Trophoblast cell (in vitro differentiated cells and primary cell): ENCODE measurements at regions not wholly inside any gene's neighbourhood (a gene's known extent, or its start where the extent isn't known, plus 50 kb on each side); places are given as distances from the start of the nearest gene placed in this dataset.

Experiments
- DNase-seq, 2 donors: peaks; one replicate each; pipeline ENCODE4 v3.0.0-alpha.2; 2016
- H2AFZ ChIP-seq: 2 replicates; pipeline ENCODE4 v1.6.1; 2013; ENCODE audit warnings: low read length, moderate library complexity, mild to moderate bottlenecking; ENCODE audit not compliant: insufficient read depth, poor library complexity
- H2AK5ac ChIP-seq: 2 replicates; pipeline ENCODE4 v1.6.1; 2013; ENCODE audit warnings: mild to moderate bottlenecking, low read length
- H2BK120ac ChIP-seq: 2 replicates; pipeline ENCODE4 v1.6.1; 2013; ENCODE audit warnings: low read length, mild to moderate bottlenecking, moderate library complexity; ENCODE audit not compliant: insufficient read depth, poor library complexity
- H2BK12ac ChIP-seq: 2 replicates; pipeline ENCODE4 v1.6.1; 2013; ENCODE audit warnings: mild to moderate bottlenecking, low read length, moderate library complexity
- H2BK5ac ChIP-seq: 2 replicates; pipeline ENCODE4 v1.6.1; 2013; ENCODE audit warnings: low read length, low read depth, moderate library complexity, mild to moderate bottlenecking; ENCODE audit not compliant: poor library complexity
- H3K14ac ChIP-seq: 2 replicates; pipeline ENCODE4 v1.6.1; 2013; ENCODE audit warnings: mild to moderate bottlenecking, low read length
- H3K18ac ChIP-seq: 2 replicates; pipeline ENCODE4 v1.6.1; 2013; ENCODE audit warnings: mild to moderate bottlenecking, low read length
- H3K23ac ChIP-seq: 2 replicates; pipeline ENCODE4 v1.6.1; 2013; ENCODE audit warnings: low read length
- H3K27ac ChIP-seq: 2 replicates; pipeline ENCODE4 v1.5.1; 2013; ENCODE audit warnings: low read depth, mild to moderate bottlenecking, inconsistent platforms, low read length, moderate library complexity
- H3K27me3 ChIP-seq: 2 replicates; pipeline ENCODE4 v1.6.1; 2013; ENCODE audit warnings: inconsistent platforms, mild to moderate bottlenecking, low read length, moderate library complexity; ENCODE audit not compliant: insufficient read depth
- H3K36me3 ChIP-seq, 2 experiments: 1 replicate in 1 of 2; 2 replicates in 1 of 2; pipeline ENCODE4 v1.6.1; 2013; ENCODE audit warnings: low read length in 2 of 2, mild to moderate bottlenecking in 2 of 2, moderate library complexity in 1 of 2; ENCODE audit not compliant: insufficient read depth in 2 of 2, control insufficient read depth in 1 of 2
- H3K4ac ChIP-seq: 2 replicates; pipeline ENCODE4 v1.6.1; 2013; ENCODE audit warnings: low read depth, mild to moderate bottlenecking, low read length, moderate library complexity
- H3K4me1 ChIP-seq, 2 experiments: 1 replicate in 1 of 2; 2 replicates in 1 of 2; pipeline ENCODE4 v1.6.1; 2013; ENCODE audit warnings: low read length in 2 of 2, mild to moderate bottlenecking in 2 of 2, moderate library complexity in 1 of 2; ENCODE audit not compliant: insufficient read depth in 2 of 2, control insufficient read depth in 1 of 2
- H3K4me2 ChIP-seq: 2 replicates; pipeline ENCODE4 v1.6.1; 2013; ENCODE audit warnings: inconsistent platforms, mild to moderate bottlenecking, low read length, moderate library complexity
- H3K4me3 ChIP-seq: 2 replicates; pipeline ENCODE4 v1.5.1; 2013; ENCODE audit warnings: mild to moderate bottlenecking, low read depth, low read length, inconsistent platforms
- H3K79me1 ChIP-seq: one replicate; pipeline ENCODE4 v1.6.1; 2013; ENCODE audit warnings: low read length
- H3K79me2 ChIP-seq: 2 replicates; pipeline ENCODE4 v1.6.1; 2013; ENCODE audit warnings: low read length, mild to moderate bottlenecking; ENCODE audit not compliant: control insufficient read depth, insufficient read depth, poor library complexity
- H3K9ac ChIP-seq: 2 replicates; pipeline ENCODE4 v1.6.1; 2013; ENCODE audit warnings: mild to moderate bottlenecking, low read length
- H3K9me3 ChIP-seq: 2 replicates; pipeline ENCODE4 v1.6.1; 2013; ENCODE audit warnings: low read depth, mild to moderate bottlenecking, control low read depth, inconsistent platforms, low read length; ENCODE audit not compliant: insufficient read depth
- H4K12ac ChIP-seq: 2 replicates; pipeline ENCODE4 v1.6.1; 2013; ENCODE audit warnings: low read depth, mild to moderate bottlenecking, low read length, moderate library complexity
- H4K8ac ChIP-seq: 2 replicates; pipeline ENCODE4 v1.6.1; 2013; ENCODE audit warnings: low read depth, mild to moderate bottlenecking, low read length, moderate library complexity
- H4K91ac ChIP-seq: one replicate; pipeline ENCODE4 v1.6.1; 2013; ENCODE audit warnings: low read depth, mild to moderate bottlenecking, low read length, moderate library complexity
- WGBS: extraction: QIAGEN DNeasy Blood & Tissue Kit; methylation state at CpG from one replicate; pipeline ENCODE4 v1.1.7; 2013; ENCODE audit warnings: missing lambda C conversion rate; ENCODE audit not compliant: insufficient read length, insufficient coverage; ENCODE audit errors: extremely low coverage; 5-methylcytosine and 5-hydroxymethylcytosine counted together

DNA sequence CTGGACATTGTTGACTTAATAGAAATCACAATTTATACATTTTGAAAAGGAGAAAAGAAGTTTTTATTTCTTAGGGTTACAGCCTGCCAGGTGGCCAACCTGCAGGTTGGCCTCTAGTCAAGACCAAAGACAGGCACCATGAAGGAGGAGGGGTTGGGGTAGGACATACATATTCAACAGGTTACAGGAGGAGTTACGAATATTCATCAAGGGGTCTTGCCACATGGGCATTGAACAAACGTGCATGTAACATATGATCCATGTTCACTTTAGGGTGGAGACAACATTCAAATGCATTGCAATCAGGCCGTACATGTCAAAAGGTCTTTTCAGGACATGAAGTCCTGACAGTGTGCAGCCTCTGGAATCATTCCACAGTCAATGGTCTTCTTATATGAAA is 246.2 kb upstream of the AKR1E2 start:
- Histone ChIP-seq H3K9me3 (peaks cover 5% of the 10 kb centered on the region), H3K36me3 (no peaks in the 10 kb centered on the region), H2BK12ac (no peak overlapping the region), H3K79me1 (no peaks in the 10 kb centered on the region), H3K79me2 (no peaks in the 10 kb centered on the region), H3K18ac (no peak overlapping the region), H2BK5ac (no peak overlapping the region), H2AK5ac (no peak overlapping the region), H3K4me3 (no peak overlapping the region), H3K4me2 (no peak overlapping the region), H3K27me3 (no peaks in the 10 kb centered on the region), H3K23ac (no peak overlapping the region), H2BK120ac (no peak overlapping the region), H3K9ac (no peak overlapping the region), H4K12ac (no peak overlapping the region), H4K8ac (no peak overlapping the region), H3K4ac (no peak overlapping the region), H2AFZ (no peak overlapping the region), H3K14ac (no peak overlapping the region), H3K27ac (no peak overlapping the region), H4K91ac (no peak overlapping the region), H3K4me1 (no peaks in the 10 kb centered on the region)
- no peak for DNase-seq
- WGBS, result no CpG with 5 or more reads among the region's 3 CpGs

DNA sequence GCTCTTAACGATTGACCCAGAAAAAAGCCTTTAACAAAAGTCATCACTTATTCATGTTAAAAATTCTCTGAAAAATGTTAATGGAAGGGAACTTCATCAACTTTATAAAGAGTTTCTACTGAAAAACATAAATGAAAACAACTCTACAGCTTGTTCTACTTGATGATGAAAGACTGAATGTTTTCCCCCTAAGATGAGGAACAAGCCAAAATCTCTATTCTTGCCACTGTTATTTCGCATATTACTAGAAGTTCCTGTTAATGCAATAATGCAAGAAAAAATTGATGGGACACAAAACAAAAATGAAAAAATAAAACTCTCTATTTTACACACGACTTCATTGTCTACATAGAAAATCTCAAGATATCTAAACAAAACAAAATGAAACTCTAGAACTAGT is 249.8 kb upstream of the AKR1E2 start:
- no peaks in the 10 kb centered on the region for H3K27me3 ChIP-seq

DNA sequence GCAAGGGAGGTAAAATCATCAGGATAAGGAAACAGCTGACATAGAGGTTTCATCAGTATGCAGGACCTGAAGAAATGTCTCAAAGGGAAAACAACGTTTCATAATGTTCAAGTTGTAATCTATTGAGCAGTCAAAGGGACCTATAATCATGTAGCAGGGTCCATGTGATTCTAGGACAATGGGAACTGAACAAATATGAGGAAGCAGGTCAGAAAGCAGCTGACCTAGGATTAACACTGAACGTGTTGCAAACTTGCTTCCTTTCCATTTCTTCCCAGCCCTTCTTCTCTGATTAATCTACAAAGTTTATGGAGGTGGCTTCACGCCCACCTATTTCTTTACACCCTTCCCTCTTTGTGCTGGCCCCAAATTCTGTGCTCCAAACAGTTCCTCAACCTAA is 256.9 kb upstream of the AKR1E2 start:
- Histone ChIP-seq H3K14ac (no peak overlapping the region), H3K9me3 (no peaks in the 10 kb centered on the region), H2AFZ (no peak overlapping the region), H4K8ac (no peak overlapping the region), H3K4me2 (no peak overlapping the region), H2BK5ac (no peak overlapping the region), H4K12ac (no peak overlapping the region), H3K4me1 (no peaks in the 10 kb centered on the region), H2BK120ac (no peak overlapping the region), H4K91ac (no peak overlapping the region), H3K27ac (no peak overlapping the region), H2BK12ac (no peak overlapping the region), H3K4me3 (no peak overlapping the region), H3K79me2 (no peaks in the 10 kb centered on the region), H3K4ac (no peak overlapping the region), H2AK5ac (no peak overlapping the region), H3K27me3 (no peaks in the 10 kb centered on the region), H3K23ac (no peak overlapping the region), H3K9ac (no peak overlapping the region), H3K18ac (no peak overlapping the region), H3K79me1 (no peaks in the 10 kb centered on the region), H3K36me3 (no peaks in the 10 kb centered on the region)
- no peak for DNase-seq
- WGBS, result no CpG with 5 or more reads among the region's 3 CpGs

More for the DNA sequence above, 249.8 kb upstream of the AKR1E2 start:
- H2AK5ac ChIP-seq, result no peak overlapping the region
- H3K4ac ChIP-seq, result no peak overlapping the region
- no peak overlapping the region for H3K27ac ChIP-seq
- no peak overlapping the region for H2BK120ac ChIP-seq
- no peak overlapping the region for H2AFZ ChIP-seq
- no peaks in the 10 kb centered on the region for H3K79me1 ChIP-seq
- H4K12ac ChIP-seq, result no peak overlapping the region
- H3K4me3 ChIP-seq, result no peak overlapping the region
- no CpG with 5 or more reads among the region's 3 CpGs for WGBS
- H3K4me2 ChIP-seq, result no peak overlapping the region
- H3K9ac ChIP-seq, result no peak overlapping the region
- no peak overlapping the region for H2BK12ac ChIP-seq
- H4K8ac ChIP-seq, result no peak overlapping the region
- no peak overlapping the region for H2BK5ac ChIP-seq
- H3K4me1 ChIP-seq, result no peaks in the 10 kb centered on the region
- H3K14ac ChIP-seq, result no peak overlapping the region
- no peak overlapping the region for H3K23ac ChIP-seq
- H3K79me2 ChIP-seq, result no peaks in the 10 kb centered on the region
- no peak overlapping the region for H4K91ac ChIP-seq
- no peaks in the 10 kb centered on the region for H3K36me3 ChIP-seq
- H3K18ac ChIP-seq, result no peak overlapping the region
- H3K9me3 ChIP-seq, result no peaks in the 10 kb centered on the region
- no peak for DNase-seq

DNA sequence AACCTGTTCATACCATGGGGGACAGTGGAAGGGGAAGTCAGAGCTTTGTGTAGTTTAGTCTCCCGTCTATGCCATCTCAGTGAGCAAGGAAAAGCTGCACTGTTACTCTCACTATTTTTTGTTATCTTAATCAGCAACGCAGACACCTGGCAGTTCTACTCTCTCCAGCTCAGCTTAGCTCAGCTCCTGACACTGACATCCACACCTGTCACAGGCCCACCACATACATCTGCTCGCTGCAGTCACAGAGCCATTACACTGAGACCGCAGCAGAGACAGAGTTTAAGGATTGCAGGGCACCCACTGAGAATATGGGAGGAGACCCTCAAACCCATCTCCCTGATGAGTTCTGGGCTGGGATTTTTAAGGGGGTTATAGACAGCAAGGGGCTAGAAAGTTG is 257.3 kb upstream of the AKR1E2 start:
- Histone ChIP-seq H3K27me3 (no peaks in the 10 kb centered on the region), H2BK12ac (no peak overlapping the region), H3K36me3 (no peaks in the 10 kb centered on the region), H3K23ac (no peak overlapping the region), H3K27ac (no peak overlapping the region), H4K12ac (no peak overlapping the region), H2BK120ac (no peak overlapping the region), H2BK5ac (no peak overlapping the region), H3K4me1 (no peaks in the 10 kb centered on the region), H3K18ac (no peak overlapping the region), H3K9ac (no peak overlapping the region), H3K4ac (no peak overlapping the region), H3K9me3 (no peaks in the 10 kb centered on the region), H2AK5ac (no peak overlapping the region), H3K4me2 (no peak overlapping the region), H3K79me1 (no peaks in the 10 kb centered on the region), H2AFZ (no peak overlapping the region), H3K4me3 (no peak overlapping the region), H4K91ac (no peak overlapping the region), H4K8ac (no peak overlapping the region), H3K14ac (no peak overlapping the region), H3K79me2 (no peaks in the 10 kb centered on the region)
- no peak for DNase-seq
- WGBS, result no CpG with 5 or more reads among the region's 4 CpGs
